Adrenal gland (tissue), 9 donors: ENCODE measurements at regions not wholly inside any gene's neighbourhood (a gene's known extent, or its start where the extent isn't known, plus 50 kb on each side); places are given as distances from the start of the nearest gene placed in this dataset.

Experiments used
- DNase-seq, 7 donors: peaks; one replicate each; pipeline ENCODE4 v3.0.0-alpha.2; 2019 to 2020
- H3K27ac ChIP-seq, 5 donors: fragments of 200-600 bp; sonication (generic) in 4 of 5; 1 replicate in 3 of 5; 2 replicates in 2 of 5; pipeline versions ENCODE4 v1.5.1 to v1.8.0; 2016 to 2020; ENCODE audit warnings: mild to moderate bottlenecking in 1 of 5
- H3K27me3 ChIP-seq: fragments of 200-600 bp; 2 replicates; pipeline ENCODE4 v1.8.0; 2021
- H3K36me3 ChIP-seq, 2 donors: fragments of 200-600 bp; replicated peaks in 1 of 2; 1 replicate in 1 of 2; 2 replicates in 1 of 2; pipeline versions ENCODE4 v1.5.1 to v1.8.0; 2018 to 2022
- H3K4me1 ChIP-seq, 2 donors: fragments of 200-600 bp; replicated peaks in 1 of 2; 1 replicate in 1 of 2; 2 replicates in 1 of 2; pipeline versions ENCODE4 v1.5.1 to v1.8.0; 2018 to 2021
- H3K4me3 ChIP-seq, 4 donors: fragments of 200-600 bp; sonication (generic) in 3 of 4; one replicate each; pipeline ENCODE4 v1.5.1; 2016 to 2018
- H3K9me3 ChIP-seq, 3 donors: fragments of 200-600 bp; sonication (generic) in 1 of 3; replicated peaks in 1 of 3; 1 replicate in 2 of 3; 2 replicates in 1 of 3; pipeline versions ENCODE4 v1.5.1 to v1.8.0; 2016 to 2021
- CTCF ChIP-seq, 6 experiments: fragments of 450-650 bp in 4 of 6; fragments of 200-600 bp in 2 of 6; sonication (generic) in 1 of 6; IDR thresholded peaks; 1 replicate in 5 of 6; 2 replicates in 1 of 6; pipeline versions ENCODE4 v1.5.1 to v1.8.0; 2016 to 2021; ENCODE audit warnings: antibody characterized with exemption in 6 of 6, mild to moderate bottlenecking in 2 of 6, moderate library complexity in 1 of 6
- POLR2A ChIP-seq, 2 donors: fragments of 450-650 bp; IDR thresholded peaks; one replicate each; pipeline ENCODE4 v1.6.1; 2017; ENCODE audit warnings: antibody characterized with exemption in 2 of 2, mild to moderate bottlenecking in 2 of 2, moderate library complexity in 1 of 2
- WGBS, 4 donors: extraction: QIAGEN DNeasy Blood & Tissue Kit in 2 of 4; methylation state at CpG; one replicate each; pipeline versions ENCODE4 v1.1.5 to v1.1.7; 2013 to 2017; 5-methylcytosine and 5-hydroxymethylcytosine counted together
- intact Hi-C, 2 donors: fragments of 100-400 bp; cut with DNase I; formaldehyde crosslinking; loops; one replicate each; pipeline versions ENCODE4 v1.14.1 to v1.15.0; 2022 to 2023
- donor health status: healthy with polysubstance abuse.
- donor health status: Bipolar disorder and iron deficiency.
- donor health status: DM: yes; HTN: yes; CAD: no.
- donor health status: DM: no; HTN: no; CAD: no.
- donor health status: DM: no; HTN: no; CAD: no.

- intact Hi-C loops: no loop called here
- Histone ChIP-seq H3K4me1 (no peaks in the 10 kb centered on the region), H3K4me3 (no peak overlapping the region), H3K36me3 (no peaks in the 10 kb centered on the region), H3K27ac (no peak overlapping the region), H3K9me3 (no peaks in the 10 kb centered on the region), H3K27me3 (no peaks in the 10 kb centered on the region)
- DNase-seq: no peak
- 41 to 57% (median 46%) methylated on average over 2 of the region's 2 CpGs for WGBS, 4 donors
- TF ChIP-seq CTCF (IDR thresholded peaks at IDR 0.05) (no peak), POLR2A (IDR thresholded peaks at IDR 0.05) (no peak)
Observed at GRCh38 chr9:82645600-82645999, 417.3 kb downstream of the RASEF start.

- DNase-seq: no peak
- H3K27me3 ChIP-seq: no peaks in the 10 kb centered on the region
- 78 to 85% (median 83%) methylated on average over 3 of the region's 3 CpGs for WGBS, 4 donors
- H3K9me3 ChIP-seq: no peaks in the 10 kb centered on the region
- intact Hi-C loops: no loop called here
- TF ChIP-seq POLR2A (IDR thresholded peaks at IDR 0.05) (no peak), CTCF (IDR thresholded peaks at IDR 0.05) (no peak)
- H3K4me3 ChIP-seq: no peak overlapping the region
- H3K36me3 ChIP-seq: no peaks in the 10 kb centered on the region
- H3K27ac ChIP-seq: no peak overlapping the region
- no peaks in the 10 kb centered on the region for H3K4me1 ChIP-seq
Observed at GRCh38 chr9:82650368-82650767, 412.6 kb downstream of the RASEF start.

GRCh38 chr9:82651474-82651873, 411.5 kb downstream of the RASEF start:
- Histone ChIP-seq H3K4me1 (no peaks in the 10 kb centered on the region), H3K27me3 (no peaks in the 10 kb centered on the region), H3K4me3 (no peak overlapping the region), H3K27ac (no peak overlapping the region), H3K9me3 (no peaks in the 10 kb centered on the region), H3K36me3 (no peaks in the 10 kb centered on the region)
- intact Hi-C loops: no loop called here
- WGBS, 4 donors: 78 to 89% (median 84%) methylated on average over 2 of the region's 2 CpGs
- no peak for DNase-seq
- TF ChIP-seq POLR2A (IDR thresholded peaks at IDR 0.05) (no peak), CTCF (IDR thresholded peaks at IDR 0.05) (no peak)

- H3K9me3 ChIP-seq: no peaks in the 10 kb centered on the region
- no peaks in the 10 kb centered on the region for H3K36me3 ChIP-seq
- H3K4me1 ChIP-seq: no peaks in the 10 kb centered on the region
- no peaks in the 10 kb centered on the region for H3K27me3 ChIP-seq
- no peak overlapping the region for H3K27ac ChIP-seq
- H3K4me3 ChIP-seq: no peak overlapping the region
- no peak for DNase-seq
- WGBS, 4 donors: 73 to 85% (median 76%) methylated on average over 3 of the region's 3 CpGs
- no peak for TF ChIP-seq POLR2A (IDR thresholded peaks at IDR 0.05)
- TF ChIP-seq CTCF (IDR thresholded peaks at IDR 0.05): no peak
- intact Hi-C loops: no loop called here
Observed at GRCh38 chr9:82665324-82665723, 397.6 kb downstream of the RASEF start.
